OCI-M1 (cell line): ENCODE measurements at regions not wholly inside any gene's neighbourhood (a gene's known extent, or its start where the extent isn't known, plus 50 kb on each side); places are given as distances from the start of the nearest gene placed in this dataset.

Source experiments
- DNase-seq: peaks from one replicate; lab custom pipeline; 2025; lab: John Stamatoyannopoulos, UW

GRCh38 chr17:33352526-33352925 is 59.4 kb upstream of the ASIC2 start:
- DNase-seq = no peak

DNA sequence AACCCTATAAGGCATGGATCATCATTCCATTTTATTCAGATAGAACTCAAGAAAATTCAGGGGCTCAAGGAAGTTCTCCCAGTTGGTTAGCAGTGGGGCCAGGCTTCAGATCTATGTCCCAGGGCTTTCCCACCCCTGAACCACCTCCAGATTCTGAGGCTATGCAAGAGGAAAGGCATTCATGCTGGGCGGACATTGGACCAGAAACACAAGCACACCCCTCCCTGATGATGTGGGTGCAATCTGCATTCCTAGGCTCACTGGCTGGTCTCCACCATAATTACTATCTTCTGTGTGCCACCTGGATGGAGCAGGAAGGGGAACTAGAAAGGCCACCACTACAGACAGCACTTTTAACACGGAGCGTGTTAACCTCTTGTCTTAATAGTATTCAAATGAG is 63.2 kb upstream of the ASIC2 start:
- no peak for DNase-seq

- no peak for DNase-seq
Measured at GRCh38 chr17:33363475-33363874, 70.4 kb upstream of the ASIC2 start.

DNA sequence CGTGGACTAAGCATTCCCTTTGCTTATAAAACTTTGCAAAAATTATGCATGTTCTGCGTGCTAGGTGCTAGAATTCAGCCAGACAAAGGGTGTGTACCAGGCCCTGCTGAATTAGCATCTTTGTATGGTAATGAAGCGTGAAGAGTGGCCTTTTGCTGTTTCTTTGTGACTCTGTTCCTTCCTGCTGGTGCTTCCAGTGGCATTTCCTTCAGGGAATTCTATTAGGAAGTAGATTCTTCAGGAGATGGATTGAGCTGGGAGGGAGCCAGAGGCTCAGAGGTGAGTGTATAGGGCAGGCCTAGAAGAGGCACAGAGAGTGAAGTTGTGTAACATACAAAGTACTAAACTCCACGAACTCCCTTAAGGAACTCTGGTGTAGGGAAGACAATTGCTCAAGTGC is 73.9 kb upstream of the ASIC2 start:
- DNase-seq = no peak

GRCh38 chr17:33369149-33369548 is 76.1 kb upstream of the ASIC2 start:
- DNase-seq = no peak

DNA sequence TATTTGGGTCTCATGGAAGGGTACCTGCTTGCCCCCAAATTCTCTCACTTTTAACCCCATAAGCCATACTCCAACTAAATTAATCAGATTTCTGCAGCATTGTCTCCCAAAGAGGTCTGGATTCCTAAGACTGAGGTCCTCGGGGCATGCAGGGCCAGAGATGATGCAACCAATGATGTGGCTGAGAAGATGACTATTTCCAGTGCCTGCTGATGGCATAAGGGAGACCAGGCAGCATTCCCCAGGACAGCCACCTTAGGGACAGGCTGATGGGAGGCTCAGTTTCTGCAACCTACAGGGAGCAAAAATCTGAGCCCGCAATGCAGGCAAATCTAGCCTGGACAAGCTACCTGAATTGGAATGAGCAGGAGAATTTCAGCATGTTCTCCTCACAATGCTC is 76.8 kb upstream of the ASIC2 start:
- no peak for DNase-seq

DNA sequence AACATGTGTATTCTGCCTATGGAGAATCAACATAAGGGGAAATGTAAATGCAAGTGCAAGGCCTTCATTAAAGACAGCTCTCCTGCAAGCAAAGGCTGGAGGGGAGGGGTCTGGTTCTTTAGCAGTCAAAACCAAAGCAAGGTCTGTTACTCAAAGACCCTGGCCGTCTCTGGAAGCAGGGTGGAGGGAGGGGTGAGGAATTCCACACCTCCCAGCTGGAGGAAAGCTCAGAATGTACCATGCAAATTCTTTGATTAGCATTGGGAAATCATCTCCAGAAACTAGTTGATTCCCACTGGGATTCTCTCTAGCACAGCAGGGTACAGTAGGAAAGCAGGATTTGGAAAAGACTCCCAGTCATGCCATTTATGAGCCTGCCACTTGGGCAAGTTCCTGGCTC is 77.3 kb upstream of the ASIC2 start:
- no peak for DNase-seq

DNA sequence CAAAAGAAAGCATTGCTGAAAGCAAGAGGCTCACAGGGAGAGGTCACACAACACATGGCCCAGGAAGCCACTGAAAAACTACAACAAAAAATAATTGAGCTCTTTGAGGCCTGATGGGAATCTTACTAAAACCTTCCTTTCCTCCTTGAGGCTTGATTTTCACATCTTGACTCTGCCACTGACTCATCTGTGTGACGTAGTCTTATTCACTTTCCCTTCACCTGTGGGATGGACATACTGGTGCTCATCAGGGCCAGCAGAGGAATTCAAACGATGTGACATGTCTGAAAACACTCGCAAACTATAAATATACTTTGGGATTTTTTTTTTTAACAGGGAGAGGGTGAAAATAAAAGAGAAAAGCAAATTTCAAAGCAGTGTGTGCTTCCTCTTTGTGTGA is 78.3 kb upstream of the ASIC2 start:
- DNase-seq = no peak

- DNase-seq = peak; percentile 26
Measured at GRCh38 chr17:33373273-33373672, 80.2 kb upstream of the ASIC2 start.

- no peak for DNase-seq
Measured at GRCh38 chr17:33375103-33375502, 82.0 kb upstream of the ASIC2 start.

DNA sequence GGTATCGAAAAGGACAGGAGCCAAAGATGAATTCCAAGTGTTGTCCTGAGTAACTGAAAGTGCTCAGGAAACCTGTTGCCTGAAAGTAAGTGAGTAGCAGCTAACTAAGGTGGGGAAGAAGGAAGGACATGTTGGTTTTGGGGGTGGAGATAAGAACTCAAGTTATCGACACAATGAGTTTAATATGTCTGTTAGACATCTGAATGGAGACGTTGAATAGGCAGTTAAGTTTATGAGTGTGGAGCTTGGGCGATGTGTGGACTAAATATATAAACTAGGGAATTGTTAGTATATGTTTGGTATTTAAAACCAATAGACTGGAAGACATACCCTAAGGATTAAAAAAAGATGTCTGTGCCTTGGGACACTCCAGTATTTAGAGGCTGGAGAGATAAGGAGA is 82.7 kb upstream of the ASIC2 start:
- DNase-seq = no peak

DNA sequence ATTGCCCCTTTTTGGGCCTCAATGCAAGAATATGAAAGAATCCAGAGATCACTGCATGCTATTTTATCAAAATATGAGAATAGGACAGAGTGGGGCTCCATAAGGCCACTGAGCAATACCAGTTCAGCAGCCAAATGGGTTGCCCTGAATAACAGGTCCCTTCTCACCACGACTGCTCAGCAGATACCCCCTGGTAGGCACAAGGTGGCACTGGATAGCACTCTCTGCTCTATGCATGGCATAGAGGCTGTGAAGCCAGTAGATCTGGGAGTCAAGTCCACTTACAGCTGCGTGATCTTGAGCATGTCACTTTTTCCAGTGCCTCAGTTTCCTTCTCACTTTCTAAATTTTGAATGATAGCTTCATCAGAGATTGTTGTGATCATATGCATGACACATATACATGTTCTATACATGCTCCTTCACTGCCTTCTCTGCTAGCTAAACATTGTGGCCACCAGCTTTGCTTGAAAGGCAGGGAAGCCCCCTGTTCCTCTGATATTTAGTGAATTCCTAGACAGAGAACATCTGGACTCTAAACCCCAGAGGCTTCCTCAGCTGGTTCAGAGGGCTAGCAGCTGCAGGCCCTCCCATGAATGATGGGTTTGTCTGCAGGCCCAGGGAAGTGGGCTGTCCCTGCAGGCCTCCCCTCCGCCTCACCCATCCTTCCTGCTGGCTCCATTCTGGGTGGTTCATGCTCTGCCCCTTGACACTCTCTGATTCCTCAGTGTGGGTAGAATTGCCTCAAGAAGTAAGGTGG is 84.9 kb upstream of the ASIC2 start:
- DNase-seq = no peak

DNA sequence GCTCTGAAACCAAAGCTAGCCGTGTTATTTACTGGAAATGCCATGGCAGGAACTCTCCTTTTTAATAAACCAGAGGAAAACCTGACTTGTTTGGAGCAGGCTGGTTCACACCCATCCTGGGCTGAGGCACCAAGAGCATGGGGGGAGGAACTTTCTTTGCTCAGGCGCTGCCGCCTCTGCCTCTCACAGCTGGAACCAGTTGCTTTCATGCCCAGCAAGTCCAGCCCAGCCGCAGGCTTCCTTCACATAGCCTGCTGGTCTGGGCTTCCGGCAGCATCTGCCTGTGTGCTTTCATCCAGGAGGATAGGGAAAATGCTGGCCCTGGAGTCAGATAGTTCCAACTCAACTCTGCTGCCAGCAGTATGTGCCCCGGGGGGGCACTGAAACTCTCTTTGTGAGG is 88.1 kb upstream of the ASIC2 start:
- no peak for DNase-seq

DNA sequence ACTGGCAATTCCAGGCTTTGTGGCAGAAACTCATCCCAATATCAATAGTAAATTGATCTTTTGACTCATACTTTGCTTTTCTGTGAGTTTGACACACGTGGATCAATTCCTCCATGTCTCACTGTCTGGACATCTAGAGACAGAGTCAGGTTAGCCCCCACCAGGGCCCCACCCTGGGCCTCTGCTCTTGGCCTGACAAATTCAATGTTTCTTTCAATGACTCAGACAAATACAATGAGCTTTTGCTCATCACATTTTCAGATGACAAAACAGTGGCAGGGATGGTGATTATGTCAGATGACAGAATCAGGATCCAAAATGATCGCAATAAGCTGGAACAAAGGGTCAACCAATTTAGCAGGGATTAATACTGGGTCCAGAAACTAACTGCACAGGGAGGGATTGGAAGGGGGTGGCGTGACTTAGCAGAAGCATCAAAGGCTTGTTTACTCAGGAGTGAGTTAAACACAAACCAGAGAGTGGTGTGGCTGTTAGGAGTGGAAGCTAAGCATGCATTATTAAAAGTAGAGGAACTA is 90.5 kb upstream of the ASIC2 start:
- no peak for DNase-seq

DNA sequence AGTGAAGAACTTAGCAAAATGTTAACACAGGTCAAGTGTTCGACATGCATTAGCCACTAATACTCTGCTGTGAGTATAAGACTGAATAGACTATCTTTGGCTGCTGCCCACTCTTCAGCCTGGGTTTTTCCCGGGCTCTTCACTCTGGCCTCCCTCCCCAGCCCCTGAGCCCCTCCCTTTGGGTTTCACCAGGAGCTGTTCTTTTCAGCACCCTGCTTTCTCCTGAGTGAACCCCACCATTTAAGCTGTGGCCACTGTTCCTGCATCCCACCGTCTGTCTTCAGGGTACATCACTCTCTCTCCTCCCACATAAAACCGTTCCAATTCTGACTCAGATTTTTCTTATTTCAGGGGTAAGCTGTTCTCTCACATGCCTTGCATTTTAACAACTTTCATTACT is 92.0 kb upstream of the ASIC2 start:
- no peak for DNase-seq

GRCh38 chr17:33385713-33386112 is 92.6 kb upstream of the ASIC2 start:
- no peak for DNase-seq

DNA sequence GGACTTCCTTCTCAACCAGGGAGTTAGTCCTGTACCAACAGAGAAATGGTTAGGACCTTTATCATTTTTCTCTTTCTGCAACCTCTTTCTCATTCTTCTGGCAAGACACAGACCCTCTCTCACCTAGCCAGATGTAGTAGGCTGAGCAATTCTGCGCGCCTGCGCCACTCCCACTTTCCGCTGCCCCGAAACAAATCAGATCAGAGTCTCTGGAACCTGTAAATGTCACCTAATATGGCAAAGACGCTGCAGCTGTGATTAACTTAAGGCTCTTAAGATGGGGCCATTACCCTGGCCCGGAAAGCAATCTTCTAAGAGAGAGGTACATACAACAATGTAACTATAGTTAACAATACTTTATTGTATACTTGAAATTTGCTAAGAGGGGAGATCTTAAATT is 94.3 kb upstream of the ASIC2 start:
- DNase-seq = no peak

DNA sequence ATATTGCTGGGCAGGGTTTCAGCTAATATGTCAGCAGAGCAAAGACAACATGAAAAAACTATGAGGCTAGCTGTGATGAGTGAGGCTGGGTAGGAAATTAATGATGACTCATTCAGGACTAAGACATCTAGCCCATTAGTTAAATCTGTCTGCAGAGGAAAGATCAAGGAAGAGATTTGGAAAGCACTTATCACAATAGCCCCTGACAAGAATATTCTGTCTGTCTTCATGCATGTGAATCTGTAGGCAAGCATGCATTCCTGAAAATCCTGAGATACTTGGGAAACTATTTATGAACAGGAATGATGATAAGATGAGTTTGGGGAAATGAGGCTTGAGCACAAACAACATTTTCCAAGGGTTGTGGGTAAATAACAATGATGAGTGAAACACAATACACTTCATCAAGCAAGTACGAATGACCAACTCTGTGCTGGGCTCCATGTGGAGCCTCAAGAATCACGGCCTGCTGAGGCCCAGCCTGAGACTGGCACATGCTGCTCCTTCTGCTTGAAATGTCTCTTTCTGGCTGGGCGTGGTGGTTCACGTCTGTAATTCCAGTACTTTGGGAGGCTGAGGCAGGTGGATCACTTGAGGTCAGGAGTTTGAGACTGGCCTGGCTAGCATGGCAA is 96.5 kb upstream of the ASIC2 start:
- DNase-seq = no peak

DNA sequence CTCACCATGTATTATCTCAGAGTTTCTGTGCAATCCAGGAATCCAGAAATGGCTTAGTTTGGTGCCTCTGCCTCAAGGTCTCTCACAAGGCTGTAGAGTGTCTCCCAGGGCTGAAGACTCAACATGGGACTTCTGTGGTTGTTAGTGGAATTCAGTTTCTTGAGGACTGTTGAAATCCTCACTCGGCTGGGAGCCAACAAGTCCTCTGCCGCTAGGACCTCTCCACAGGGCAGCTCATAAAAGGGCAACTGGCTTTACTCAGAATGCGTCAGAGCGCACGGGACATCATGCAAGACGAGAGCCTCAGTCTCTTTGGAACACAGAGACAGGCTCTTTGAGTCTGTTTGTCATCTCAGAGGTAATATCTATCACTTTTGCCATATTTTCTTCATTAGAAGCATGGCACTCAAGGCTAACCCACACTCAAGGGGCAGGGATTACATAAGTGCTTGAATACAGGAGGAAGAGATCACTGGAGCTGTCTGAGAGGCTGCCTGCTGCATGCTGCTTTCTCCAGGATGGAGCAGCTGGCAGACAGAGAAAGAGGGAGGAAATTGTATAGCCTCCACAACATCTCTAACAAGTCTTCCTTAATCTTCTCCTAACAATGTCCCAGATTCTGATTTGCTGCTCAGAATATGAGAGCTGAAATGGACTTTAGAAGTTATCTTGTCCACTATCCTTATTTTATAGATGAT is 97.5 kb upstream of the ASIC2 start:
- no peak for DNase-seq

DNA sequence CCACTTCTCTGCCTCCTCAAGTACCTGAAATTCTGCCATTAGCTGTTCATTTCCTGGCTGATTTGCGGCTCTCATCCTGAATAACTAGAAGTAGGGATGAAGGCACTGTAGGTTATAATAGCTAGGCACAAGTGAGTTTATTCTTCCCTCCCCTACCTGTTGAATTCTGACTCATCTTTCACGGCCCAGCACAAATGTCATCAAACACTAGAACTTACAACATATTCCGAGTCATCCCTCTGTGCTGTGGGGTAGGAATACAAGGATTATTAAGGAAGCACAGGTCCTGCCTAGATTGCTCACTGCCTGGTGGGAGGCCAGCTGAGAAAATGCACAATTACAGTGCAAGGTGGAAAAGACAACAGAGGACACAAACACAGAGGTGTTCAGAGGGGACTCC is 103.7 kb upstream of the ASIC2 start:
- no peak for DNase-seq

GRCh38 chr17:33398386-33398785 is 105.3 kb upstream of the ASIC2 start:
- DNase-seq = no peak

DNA sequence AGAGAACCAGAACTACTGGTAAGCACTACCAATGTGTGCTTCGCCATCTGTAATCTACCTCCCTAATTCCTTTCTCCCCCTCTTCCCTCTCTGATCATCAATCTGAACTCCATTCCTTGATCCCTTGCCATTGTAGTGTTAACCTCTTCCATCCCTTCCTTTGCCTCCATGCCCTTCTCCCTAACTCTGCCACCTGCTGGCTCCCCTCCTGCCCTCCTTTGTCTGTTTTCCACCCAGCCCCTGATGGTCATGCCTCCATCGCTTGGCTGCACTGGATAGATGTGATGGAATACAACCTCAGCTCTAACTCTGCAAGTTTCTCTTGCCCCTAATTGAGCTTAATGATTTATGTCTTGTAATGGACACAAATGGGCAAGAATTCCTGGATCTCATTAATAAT is 108.2 kb upstream of the ASIC2 start:
- no peak for DNase-seq

GRCh38 chr17:33403194-33403593 is 110.1 kb upstream of the ASIC2 start:
- DNase-seq = no peak
